Transverse colon (tissue), 4 donors: ENCODE measurements at regions not wholly inside any gene's neighbourhood (a gene's known extent, or its start where the extent isn't known, plus 50 kb on each side); places are given as distances from the start of the nearest gene placed in this dataset.

Source experiments
- DNase-seq: peaks from one replicate; pipeline ENCODE4 v3.0.0-alpha.2; 2019
- H3K27ac ChIP-seq, 4 donors: fragments of 200-600 bp; sonication (generic); 2 replicates each; pipeline ENCODE4 v1.5.1; 2016 to 2018; ENCODE audit warnings: inconsistent platforms in 4 of 4
- H3K27me3 ChIP-seq: fragments of 200-600 bp; sonication (generic); 2 replicates; pipeline ENCODE4 v1.5.1; 2017; ENCODE audit warnings: inconsistent platforms
- H3K36me3 ChIP-seq, 4 donors: fragments of 200-600 bp; sonication (generic); 2 replicates each; pipeline ENCODE4 v1.5.1; 2017 to 2019; ENCODE audit warnings: inconsistent platforms in 4 of 4
- H3K4me1 ChIP-seq, 4 donors: fragments of 200-600 bp; sonication (generic); 2 replicates each; pipeline ENCODE4 v1.5.1; 2017 to 2020; ENCODE audit warnings: inconsistent platforms in 4 of 4
- H3K4me3 ChIP-seq, 4 donors: fragments of 200-600 bp; sonication (generic); 1 replicate in 1 of 4; 2 replicates in 3 of 4; pipeline versions ENCODE4 v1.5.1 to v1.6.1; 2017 to 2019; ENCODE audit warnings: inconsistent platforms in 4 of 4
- H3K9me3 ChIP-seq, 2 donors: fragments of 200-600 bp; sonication (generic); 2 replicates each; pipeline ENCODE4 v1.5.1; 2017 to 2019; ENCODE audit warnings: inconsistent platforms in 2 of 2
- CTCF ChIP-seq, 5 experiments: fragments of 200-600 bp in 3 of 5; fragments of 450-650 bp in 2 of 5; sonication (generic) in 3 of 5; IDR thresholded peaks; 1 replicate in 2 of 5; 2 replicates in 3 of 5; pipeline ENCODE4 v1.5.1; 2016 to 2017; ENCODE audit warnings: antibody characterized with exemption in 5 of 5, inconsistent platforms in 3 of 5, mild to moderate bottlenecking in 2 of 5, moderate library complexity in 1 of 5
- EP300 ChIP-seq: sonication (generic); formaldehyde crosslinking; IDR thresholded peaks from one replicate; pipeline ENCODE4 v1.6.1; 2017; ENCODE audit warnings: antibody characterized with exemption, low read depth
- POLR2A ChIP-seq: fragments of 450-650 bp; IDR thresholded peaks from one replicate; pipeline ENCODE4 v1.6.1; 2016; ENCODE audit warnings: antibody characterized with exemption, mild to moderate bottlenecking, moderate library complexity
- POLR2AphosphoS5 ChIP-seq, 3 donors: sonication (generic); formaldehyde crosslinking; IDR thresholded peaks; one replicate each; pipeline ENCODE4 v1.6.1; 2016; ENCODE audit warnings: antibody characterized with exemption in 3 of 3
- WGBS, 2 donors: methylation state at CpG; one replicate each; pipeline ENCODE4 v1.1.5; 2018; ENCODE audit warnings: low coverage in 1 of 2; 5-methylcytosine and 5-hydroxymethylcytosine counted together
- in situ Hi-C, 4 donors: fragments of 200-750 bp; cut with MboI; loops; one replicate each; pipeline versions ENCODE4 v1.15.0 to v1.15.1; 2017; ENCODE audit warnings: low sequenced_read_pairs in 3 of 4, low pct_ligation_motif_present in 1 of 4, low pct_unique_long_range_greater_than_20kb in 1 of 4
- intact Hi-C: fragments of 100-400 bp; cut with DNase I; formaldehyde crosslinking; loops from one replicate; pipeline ENCODE4 v1.15.1; 2023; ENCODE audit warnings: low total_unique reads

- H3K9me3 ChIP-seq, result no peaks in the 10 kb centered on the region
- H3K27ac ChIP-seq, result no peak overlapping the region
- H3K4me1 ChIP-seq, result peaks cover 0 to 1% (median 0%) of the 10 kb centered on the region in 4 donors
- WGBS, 2 donors, result 94 to 100% methylated on average over 2 to 3 of the region's 3 CpGs
- DNase-seq, result no peak
- no peak overlapping the region for H3K4me3 ChIP-seq
- TF ChIP-seq POLR2A, result no peak
- no peak for TF ChIP-seq POLR2AphosphoS5 (IDR thresholded peaks at IDR 0.05)
- no peak for TF ChIP-seq CTCF (IDR thresholded peaks at IDR 0.05)
- TF ChIP-seq EP300, result no peak
- H3K36me3 ChIP-seq, result no peaks in the 10 kb centered on the region
- in situ Hi-C loops, result no loop called here
- intact Hi-C loops, result no loop called here
- H3K27me3 ChIP-seq, result peaks cover 9% of the 10 kb centered on the region
Measured at GRCh38 chr2:45218297-45218696, 209.0 kb upstream of the SIX2 start.

- in situ Hi-C loops (no loop called here), intact Hi-C loops (no loop called here)
- TF ChIP-seq POLR2AphosphoS5 (IDR thresholded peaks at IDR 0.05) (no peak), EP300 (no peak), CTCF (IDR thresholded peaks at IDR 0.05) (no peak), POLR2A (no peak)
- no peak overlapping the region for H3K4me3 ChIP-seq
- no peaks in the 10 kb centered on the region for H3K9me3 ChIP-seq
- peaks cover 0 to 6% (median 0%) of the 10 kb centered on the region in 4 donors for H3K4me1 ChIP-seq
- H3K27ac ChIP-seq, result no peak overlapping the region
- no peaks in the 10 kb centered on the region for H3K36me3 ChIP-seq
- DNase-seq, result no peak
- H3K27me3 ChIP-seq, result peaks cover 1% of the 10 kb centered on the region
Measured at GRCh38 chr2:45216118-45216517, 206.9 kb upstream of the SIX2 start.

- Histone ChIP-seq H3K4me1 (peaks cover 0 to 6% (median 0%) of the 10 kb centered on the region in 4 donors), H3K4me3 (no peak overlapping the region), H3K27ac (no peak overlapping the region), H3K36me3 (no peaks in the 10 kb centered on the region), H3K9me3 (no peaks in the 10 kb centered on the region), H3K27me3 (no peaks in the 10 kb centered on the region)
- in situ Hi-C loops, result no loop called here
- TF ChIP-seq POLR2A (no peak), EP300 (no peak), POLR2AphosphoS5 (IDR thresholded peaks at IDR 0.05) (no peak), CTCF (IDR thresholded peaks at IDR 0.05) (no peak)
- intact Hi-C loops, result no loop called here
- no peak for DNase-seq
- WGBS, 2 donors, result 73 to 89% methylated on average over 3 to 5 of the region's 5 CpGs
Measured at GRCh38 chr2:45214550-45214949, 205.3 kb upstream of the SIX2 start.

- 54 to 59% methylated on average over 5 of the region's 5 CpGs for WGBS, 2 donors
- Histone ChIP-seq H3K9me3 (no peaks in the 10 kb centered on the region), H3K27ac (no peak overlapping the region), H3K27me3 (no peaks in the 10 kb centered on the region), H3K4me1 (peaks cover 0 to 6% (median 0%) of the 10 kb centered on the region in 4 donors), H3K4me3 (no peak overlapping the region), H3K36me3 (no peaks in the 10 kb centered on the region)
- no peak for DNase-seq
- in situ Hi-C loops (no loop called here), intact Hi-C loops (no loop called here)
- TF ChIP-seq POLR2AphosphoS5 (IDR thresholded peaks at IDR 0.05) (no peak), CTCF (IDR thresholded peaks at IDR 0.05) (no peak), EP300 (no peak), POLR2A (no peak)
Measured at GRCh38 chr2:45212953-45213635, 203.8 kb upstream of the SIX2 start.
